Subcutaneous abdominal adipose tissue (tissue), 5 donors: ENCODE measurements at regions not wholly inside any gene's neighbourhood (a gene's known extent, or its start where the extent isn't known, plus 50 kb on each side); places are given as distances from the start of the nearest gene placed in this dataset.

Experiments
- H3K27ac ChIP-seq: one replicate; pipeline ENCODE4 v1.7.0; 2013; ENCODE audit warnings: low read depth, mild to moderate bottlenecking, inconsistent platforms, low read length, moderate library complexity
- H3K27me3 ChIP-seq, 5 donors: one replicate each; pipeline ENCODE4 v1.7.0; 2013; ENCODE audit warnings: low read length in 5 of 5, inconsistent platforms in 1 of 5; ENCODE audit not compliant: control insufficient read depth in 5 of 5, insufficient read depth in 4 of 5
- H3K36me3 ChIP-seq, 5 donors: one replicate each; pipeline ENCODE4 v1.7.0; 2013; ENCODE audit warnings: low read length in 5 of 5; ENCODE audit not compliant: control insufficient read depth in 5 of 5, insufficient read depth in 5 of 5
- H3K4me1 ChIP-seq, 5 donors: one replicate each; pipeline ENCODE4 v1.7.0; 2013; ENCODE audit warnings: low read length in 5 of 5, mild to moderate bottlenecking in 3 of 5, moderate library complexity in 1 of 5; ENCODE audit not compliant: control insufficient read depth in 5 of 5, insufficient read depth in 5 of 5
- H3K4me3 ChIP-seq, 5 donors: one replicate each; pipeline ENCODE4 v1.7.0; 2013; ENCODE audit warnings: low read length in 5 of 5, low read depth in 1 of 5
- H3K9ac ChIP-seq, 5 donors: one replicate each; pipeline ENCODE4 v1.7.0; 2013; ENCODE audit warnings: low read length in 5 of 5, mild to moderate bottlenecking in 4 of 5, moderate library complexity in 3 of 5
- H3K9me3 ChIP-seq, 5 donors: one replicate each; pipeline ENCODE4 v1.7.0; 2013; ENCODE audit warnings: low read length in 5 of 5; ENCODE audit not compliant: control insufficient read depth in 5 of 5
- donor health status: healthy.
- donor health status: healthy.
- donor health status: healthy.
- donor health status: healthy.
- donor health status: healthy.

DNA sequence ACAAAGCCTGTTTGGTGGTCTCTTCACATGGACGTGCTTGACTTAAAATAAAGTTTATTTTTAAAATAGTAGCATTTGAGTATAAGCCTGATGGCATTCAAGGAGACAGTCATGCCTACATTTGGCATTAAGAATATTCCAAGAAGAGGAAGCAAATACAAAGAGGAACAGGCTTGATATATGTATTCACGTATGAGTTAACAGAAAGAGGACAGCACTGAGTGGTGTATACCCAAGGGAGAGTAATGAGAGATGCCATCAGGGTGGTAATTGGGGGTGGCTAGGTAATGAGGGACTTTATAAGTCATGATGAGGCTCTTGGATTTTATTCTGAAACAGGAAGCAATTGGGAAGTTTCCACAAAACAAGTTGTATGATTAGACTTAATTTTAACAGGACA lies 363.3 kb downstream of the SEMA3D start:
- Histone ChIP-seq H3K27ac (no peak overlapping the region), H3K9me3 (no peaks in the 10 kb centered on the region), H3K36me3 (no peaks in the 10 kb centered on the region), H3K9ac (no peak overlapping the region), H3K4me1 (peaks cover 0 to 3% (median 0%) of the 10 kb centered on the region in 5 donors), H3K4me3 (no peak overlapping the region), H3K27me3 (no peaks in the 10 kb centered on the region)

DNA sequence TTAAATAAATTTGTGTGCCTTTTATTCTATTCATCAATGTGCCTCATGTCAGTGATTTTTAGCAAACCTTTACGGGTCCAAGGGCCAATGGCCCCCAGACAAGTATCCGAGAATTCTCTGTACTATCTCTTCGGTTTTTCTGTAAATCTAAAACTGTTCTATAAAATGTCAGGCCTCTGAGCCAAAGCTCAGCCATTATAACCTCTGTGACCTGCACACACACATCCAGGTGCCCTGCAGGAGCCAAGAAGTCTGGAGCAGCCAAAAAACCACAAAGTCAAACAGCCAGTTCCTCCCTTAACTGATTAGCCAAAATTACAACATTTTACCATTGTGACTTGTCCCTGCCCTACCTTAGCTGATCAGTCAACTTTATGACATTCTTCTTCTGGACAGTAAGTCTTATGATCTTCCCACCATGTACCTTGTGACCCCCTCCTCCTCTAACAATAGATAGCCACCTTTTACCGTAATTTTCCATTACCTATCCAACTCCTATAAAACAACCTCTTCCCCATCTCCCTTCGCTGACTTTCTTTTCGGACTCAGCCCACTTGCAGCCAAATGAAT lies 363.8 kb downstream of the SEMA3D start:
- H3K9ac ChIP-seq, result no peak overlapping the region
- no peak overlapping the region for H3K4me3 ChIP-seq
- H3K27me3 ChIP-seq, result no peaks in the 10 kb centered on the region
- no peaks in the 10 kb centered on the region for H3K4me1 ChIP-seq
- H3K27ac ChIP-seq, result no peak overlapping the region
- no peaks in the 10 kb centered on the region for H3K36me3 ChIP-seq
- no peaks in the 10 kb centered on the region for H3K9me3 ChIP-seq

DNA sequence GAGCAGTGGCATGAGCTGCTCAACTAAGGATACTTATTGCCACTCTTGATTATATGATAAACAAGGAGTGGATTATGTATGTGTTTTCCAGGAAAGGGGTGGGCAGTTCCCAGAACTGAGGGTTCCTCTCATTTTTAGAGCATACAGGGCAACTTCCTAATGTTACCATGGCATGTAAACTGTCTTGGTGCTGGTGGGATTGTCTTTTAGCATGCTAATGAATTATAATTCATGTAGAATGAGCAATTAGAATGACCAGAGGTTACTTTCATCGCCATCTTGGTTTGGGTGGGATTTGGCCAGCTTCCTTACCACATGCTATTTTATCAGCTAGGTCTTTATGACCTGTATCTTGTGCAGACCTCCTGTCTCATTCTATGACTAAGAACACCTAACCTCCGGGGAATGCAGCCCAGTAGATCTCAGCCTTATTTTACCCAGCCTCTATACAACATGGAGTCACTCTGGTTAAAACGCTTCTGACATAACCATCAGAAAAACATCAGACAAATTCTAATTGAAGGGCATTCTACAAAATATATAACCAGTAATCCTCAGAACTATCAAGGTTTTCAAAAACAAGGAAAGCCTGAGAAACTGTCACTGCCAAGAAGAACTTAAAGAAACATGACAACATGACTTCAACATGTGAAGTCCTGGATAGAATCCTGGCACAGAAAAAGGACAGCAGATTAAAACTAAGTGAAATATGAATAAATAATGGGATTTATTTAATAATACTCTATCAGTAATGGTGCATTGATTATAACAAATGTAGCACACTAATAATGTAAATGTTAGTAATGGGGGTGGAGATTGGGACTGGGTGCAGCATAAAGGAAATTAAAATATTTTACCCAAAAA lies 365.0 kb downstream of the SEMA3D start:
- H3K27ac ChIP-seq, result no peak overlapping the region
- no peaks in the 10 kb centered on the region for H3K36me3 ChIP-seq
- H3K4me1 ChIP-seq, result no peaks in the 10 kb centered on the region

DNA sequence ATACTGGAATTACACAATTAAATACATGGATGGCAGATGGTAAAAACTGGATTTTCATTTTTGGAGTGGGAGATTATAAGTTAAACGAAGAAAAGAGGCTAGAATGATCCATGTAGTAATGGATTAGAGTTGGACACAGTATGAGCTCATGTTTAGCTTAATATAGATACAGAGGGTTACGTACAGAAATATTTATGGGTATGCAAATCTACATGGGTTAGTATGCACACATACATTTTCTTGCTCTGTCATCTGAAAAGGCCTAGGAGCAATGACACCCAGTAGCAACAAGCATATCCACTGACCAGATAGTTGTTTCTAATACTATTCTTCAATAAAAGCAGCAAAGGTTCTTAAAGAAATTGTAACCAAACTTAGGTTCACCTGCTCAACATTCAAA lies 366.4 kb downstream of the SEMA3D start:
- H3K27me3 ChIP-seq, result no peaks in the 10 kb centered on the region
- H3K4me1 ChIP-seq, result no peaks in the 10 kb centered on the region
- no peak overlapping the region for H3K9ac ChIP-seq
- H3K9me3 ChIP-seq, result no peaks in the 10 kb centered on the region
- H3K4me3 ChIP-seq, result no peak overlapping the region
- H3K27ac ChIP-seq, result no peak overlapping the region
- H3K36me3 ChIP-seq, result no peaks in the 10 kb centered on the region

More for the DNA sequence above, 365.0 kb downstream of the SEMA3D start:
- Histone ChIP-seq H3K4me3 (no peak overlapping the region), H3K27me3 (no peaks in the 10 kb centered on the region), H3K9ac (no peak overlapping the region), H3K9me3 (no peaks in the 10 kb centered on the region)

DNA sequence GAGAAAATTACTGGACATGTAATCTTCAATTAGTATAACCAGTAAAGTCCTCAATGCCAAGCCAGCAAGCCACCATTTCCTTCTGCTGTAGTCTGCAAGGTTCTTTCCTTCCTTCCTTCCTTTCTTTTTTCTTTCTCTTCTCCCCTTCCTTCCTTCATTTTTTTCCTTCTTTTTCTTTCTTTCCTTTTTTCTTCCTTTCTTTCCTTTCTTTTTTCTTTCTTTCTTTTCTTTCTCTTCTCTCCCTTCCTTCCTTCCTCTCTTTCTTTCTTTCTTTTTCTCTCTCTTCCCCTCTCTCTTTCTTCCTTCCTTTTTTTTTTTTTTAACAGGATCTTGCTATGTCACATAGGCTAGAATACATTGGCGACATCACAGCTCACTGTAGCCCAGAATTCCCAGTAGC lies 369.8 kb downstream of the SEMA3D start:
- Histone ChIP-seq H3K36me3 (no peaks in the 10 kb centered on the region), H3K27ac (no peak overlapping the region), H3K9ac (no peak overlapping the region), H3K4me3 (no peak overlapping the region), H3K9me3 (no peaks in the 10 kb centered on the region), H3K4me1 (peaks cover 0 to 5% (median 0%) of the 10 kb centered on the region in 5 donors), H3K27me3 (no peaks in the 10 kb centered on the region)

DNA sequence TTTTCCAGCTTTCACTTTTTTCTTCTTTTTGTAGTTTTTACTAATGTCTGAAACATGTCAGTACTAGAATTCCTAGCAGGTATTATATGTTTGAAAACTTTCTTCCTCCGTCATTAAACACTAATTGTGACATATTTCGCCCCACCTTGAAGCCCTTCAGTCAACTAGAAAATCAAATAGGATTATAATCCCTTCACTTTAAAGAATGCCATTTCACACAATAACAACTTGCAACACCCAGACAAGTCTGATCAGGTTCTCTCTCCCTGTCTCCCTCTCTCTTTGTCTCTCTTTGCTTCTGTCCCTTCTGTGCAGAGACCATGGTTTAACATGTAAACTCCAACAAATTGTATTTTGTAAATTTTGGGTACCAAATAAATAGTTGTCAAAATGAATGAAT lies 373.5 kb downstream of the SEMA3D start:
- Histone ChIP-seq H3K4me3 (no peak overlapping the region), H3K4me1 (peaks cover 4 to 17% (median 11%) of the 10 kb centered on the region in 5 donors)

DNA sequence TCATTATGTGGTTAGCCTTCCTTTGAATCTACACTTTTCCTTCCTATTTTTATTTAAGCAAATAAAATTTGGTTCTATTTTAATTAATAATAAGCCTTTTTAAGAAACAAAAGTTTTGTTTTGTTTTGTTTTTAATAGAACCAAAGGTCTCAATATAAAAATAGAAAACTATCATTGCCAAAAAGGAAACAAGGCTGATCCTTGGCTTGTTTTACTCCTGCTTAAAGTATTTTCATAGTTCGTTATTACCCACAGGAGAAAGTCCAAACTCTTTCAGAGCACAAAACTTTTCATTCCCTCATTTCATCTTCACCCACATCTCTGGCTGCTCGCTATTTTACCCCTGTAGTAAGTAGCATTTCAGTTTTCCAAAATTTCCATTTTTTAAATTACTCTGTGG lies 374.8 kb downstream of the SEMA3D start:
- no peaks in the 10 kb centered on the region for H3K27me3 ChIP-seq

More for the DNA sequence above, 373.5 kb downstream of the SEMA3D start:
- Histone ChIP-seq H3K9me3 (no peaks in the 10 kb centered on the region), H3K9ac (no peak overlapping the region), H3K36me3 (no peaks in the 10 kb centered on the region), H3K27ac (no peak overlapping the region), H3K27me3 (no peaks in the 10 kb centered on the region)

DNA sequence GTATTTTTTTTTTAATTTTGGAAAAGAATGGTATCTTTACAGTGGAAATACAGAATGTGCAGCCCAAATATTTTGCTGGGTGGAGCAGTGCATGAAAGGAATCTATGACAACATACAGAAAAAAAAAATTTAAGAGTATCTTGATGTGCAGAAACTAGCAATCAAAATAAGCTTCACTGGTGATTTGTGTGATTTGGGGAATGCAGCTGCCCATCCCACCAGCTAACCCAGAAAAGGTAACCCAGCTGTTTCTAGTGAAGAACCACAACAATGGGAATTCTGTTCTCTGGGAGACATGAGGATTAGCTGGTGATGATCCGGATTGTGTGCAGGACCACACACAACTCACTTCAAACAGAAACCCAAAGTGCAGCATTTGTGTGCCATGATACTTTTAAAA lies 375.5 kb downstream of the SEMA3D start:
- H3K27ac ChIP-seq, result no peak overlapping the region
- H3K9ac ChIP-seq, result no peak overlapping the region
- H3K27me3 ChIP-seq, result no peaks in the 10 kb centered on the region
- no peaks in the 10 kb centered on the region for H3K36me3 ChIP-seq
- no peak overlapping the region for H3K4me3 ChIP-seq
- peaks cover 4 to 17% (median 11%) of the 10 kb centered on the region in 5 donors for H3K4me1 ChIP-seq
- H3K9me3 ChIP-seq, result no peaks in the 10 kb centered on the region

More for the DNA sequence above, 374.8 kb downstream of the SEMA3D start:
- Histone ChIP-seq H3K4me1 (peaks cover 4 to 17% (median 11%) of the 10 kb centered on the region in 5 donors), H3K27ac (no peak overlapping the region), H3K9me3 (no peaks in the 10 kb centered on the region), H3K9ac (peak overlapping the region in 1 of 5 donors; percentile 41), H3K36me3 (no peaks in the 10 kb centered on the region), H3K4me3 (peak overlapping the region in 2 of 5 donors; percentile 8 to 28)

DNA sequence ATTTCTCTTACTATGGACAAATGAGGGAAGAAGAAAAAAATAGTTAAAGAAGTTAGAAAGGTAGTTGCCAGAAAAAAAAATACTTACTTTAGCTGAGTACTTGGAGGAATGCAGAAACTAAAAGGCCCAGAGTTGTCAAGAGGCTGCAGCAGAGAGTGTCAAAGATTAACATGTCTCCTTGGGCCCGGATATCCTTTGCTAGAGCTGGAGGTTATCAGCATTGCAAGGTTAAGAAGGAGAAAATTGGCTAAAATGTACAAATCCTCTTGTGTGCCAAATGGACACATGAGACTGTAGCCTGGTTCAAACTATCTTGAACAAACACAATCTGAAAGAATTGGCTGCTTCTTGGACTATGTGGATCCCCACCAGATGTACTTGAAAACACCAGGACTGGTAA lies 377.0 kb downstream of the SEMA3D start:
- Histone ChIP-seq H3K36me3 (no peaks in the 10 kb centered on the region), H3K9me3 (no peaks in the 10 kb centered on the region), H3K27me3 (no peaks in the 10 kb centered on the region), H3K9ac (no peak overlapping the region), H3K4me1 (peaks cover 4 to 17% (median 11%) of the 10 kb centered on the region in 5 donors), H3K27ac (no peak overlapping the region), H3K4me3 (no peak overlapping the region)

DNA sequence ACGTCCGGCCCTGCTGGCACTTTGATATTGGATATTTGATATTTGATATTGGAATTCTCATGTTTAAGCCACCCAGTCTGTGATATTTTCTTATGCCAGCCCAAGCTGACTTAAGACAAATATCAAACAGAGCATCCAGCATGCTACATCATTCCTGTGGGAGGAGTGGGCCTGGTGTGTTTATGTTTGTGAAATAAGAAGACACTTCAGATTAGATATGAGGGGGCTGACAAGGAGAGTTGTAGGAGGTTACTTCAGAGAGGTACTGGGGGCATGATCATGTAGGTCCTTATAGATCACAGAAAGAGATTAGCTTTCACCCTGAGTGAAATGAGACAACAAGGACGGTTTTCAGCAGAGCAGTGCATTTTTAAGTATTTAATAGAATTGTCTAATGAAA lies 382.9 kb downstream of the SEMA3D start:
- Histone ChIP-seq H3K36me3 (no peaks in the 10 kb centered on the region), H3K4me3 (no peak overlapping the region), H3K4me1 (peaks cover 0 to 11% (median 9%) of the 10 kb centered on the region in 5 donors), H3K9ac (no peak overlapping the region), H3K27me3 (no peaks in the 10 kb centered on the region), H3K27ac (no peak overlapping the region), H3K9me3 (no peaks in the 10 kb centered on the region)
